Neuronal stem cell (in vitro differentiated cells): ENCODE measurements at regions not wholly inside any gene's neighbourhood (a gene's known extent, or its start where the extent isn't known, plus 50 kb on each side); places are given as distances from the start of the nearest gene placed in this dataset.
A peak's percentile ranks its signal among the peaks of the same experiment; 100 is the strongest.

ENCODE experiments used
- DNase-seq: peaks from one replicate; pipeline ENCODE4 v3.0.0-alpha.2; 2013; ENCODE audit warnings: low spot score
- H2AFZ ChIP-seq: one replicate; pipeline ENCODE4 v1.6.1; 2013; ENCODE audit warnings: mild to moderate bottlenecking, low read length, inconsistent platforms
- H2AK5ac ChIP-seq: 2 replicates; pipeline ENCODE4 v1.6.1; 2013; ENCODE audit warnings: low read depth, mild to moderate bottlenecking, inconsistent platforms, low read length, moderate library complexity, mixed read lengths
- H2BK120ac ChIP-seq: 2 replicates; pipeline ENCODE4 v1.6.1; 2013; ENCODE audit warnings: low read depth, mild to moderate bottlenecking, inconsistent platforms, low read length, moderate library complexity, mixed read lengths
- H2BK12ac ChIP-seq: one replicate; pipeline ENCODE4 v1.6.1; 2013; ENCODE audit warnings: low read length, inconsistent platforms
- H2BK15ac ChIP-seq: 2 replicates; pipeline ENCODE4 v1.6.1; 2013; ENCODE audit warnings: mild to moderate bottlenecking, low read length, inconsistent platforms, mixed read lengths
- H2BK5ac ChIP-seq: one replicate; pipeline ENCODE4 v1.6.1; 2013; ENCODE audit warnings: inconsistent platforms, mild to moderate bottlenecking, low read length, moderate library complexity
- H3K14ac ChIP-seq: one replicate; pipeline ENCODE4 v1.6.1; 2013; ENCODE audit warnings: low read length, inconsistent platforms
- H3K18ac ChIP-seq: 2 replicates; pipeline ENCODE4 v1.6.1; 2013; ENCODE audit warnings: low read length, inconsistent platforms
- H3K23ac ChIP-seq: 2 replicates; pipeline ENCODE4 v1.6.1; 2013; ENCODE audit warnings: low read depth, mild to moderate bottlenecking, mixed read lengths, low read length, inconsistent platforms; ENCODE audit not compliant: poor library complexity
- H3K27ac ChIP-seq: replicated peaks from 3 replicates; pipeline ENCODE4 v1.5.1; 2013; ENCODE audit warnings: low read length, inconsistent platforms
- H3K27me3 ChIP-seq, 3 experiments: 2 replicates each; pipeline ENCODE4 v1.6.1; 2013; ENCODE audit warnings: low read length in 3 of 3, mild to moderate bottlenecking in 2 of 3, inconsistent platforms in 1 of 3, low read depth in 1 of 3, mixed read lengths in 1 of 3, moderate library complexity in 1 of 3; ENCODE audit not compliant: control insufficient read depth in 3 of 3, insufficient read depth in 3 of 3
- H3K36me3 ChIP-seq, 2 donors: replicated peaks in 1 of 2; 2 replicates each; pipeline ENCODE4 v1.6.1; 2013; ENCODE audit warnings: low read length in 2 of 2; ENCODE audit not compliant: control insufficient read depth in 2 of 2, insufficient read depth in 2 of 2
- H3K4ac ChIP-seq: 2 replicates; pipeline ENCODE4 v1.6.1; 2013; ENCODE audit warnings: inconsistent platforms, mild to moderate bottlenecking, low read length, moderate library complexity
- H3K4me1 ChIP-seq, 2 donors: 1 replicate in 1 of 2; 2 replicates in 1 of 2; pipeline ENCODE4 v1.6.1; 2013; ENCODE audit warnings: low read length in 2 of 2, low read depth in 1 of 2; ENCODE audit not compliant: control insufficient read depth in 2 of 2, insufficient read depth in 1 of 2
- H3K4me2 ChIP-seq: one replicate; pipeline ENCODE4 v1.6.1; 2013; ENCODE audit warnings: mild to moderate bottlenecking, low read length, inconsistent platforms; ENCODE audit not compliant: insufficient read depth, poor library complexity, severe bottlenecking
- H3K4me3 ChIP-seq, 2 donors: 2 replicates each; pipeline ENCODE4 v1.5.1; 2013; ENCODE audit warnings: low read length in 2 of 2, mild to moderate bottlenecking in 2 of 2, inconsistent platforms in 1 of 2, moderate library complexity in 1 of 2
- H3K79me1 ChIP-seq: one replicate; pipeline ENCODE4 v1.6.1; 2013; ENCODE audit warnings: low read depth, mild to moderate bottlenecking, inconsistent platforms, low read length, moderate library complexity
- H3K9ac ChIP-seq: one replicate; pipeline ENCODE4 v1.6.1; 2013; ENCODE audit warnings: mild to moderate bottlenecking, low read depth, low read length, inconsistent platforms; ENCODE audit not compliant: poor library complexity
- H3K9me3 ChIP-seq, 2 donors: replicated peaks in 1 of 2; 2 replicates each; pipeline versions ENCODE3 to v1.6.1; 2013; ENCODE audit warnings: low read length in 2 of 2, mild to moderate bottlenecking in 2 of 2, inconsistent platforms in 1 of 2, low read depth in 1 of 2, mixed read lengths in 1 of 2, moderate library complexity in 1 of 2; ENCODE audit not compliant: control insufficient read depth in 2 of 2, insufficient read depth in 1 of 2
- H4K8ac ChIP-seq: one replicate; pipeline ENCODE4 v1.6.1; 2013; ENCODE audit warnings: low read depth, mild to moderate bottlenecking, inconsistent platforms, low read length, moderate library complexity
- H4K91ac ChIP-seq: one replicate; pipeline ENCODE4 v1.6.1; 2013; ENCODE audit warnings: low read length, low read depth, mild to moderate bottlenecking, inconsistent platforms; ENCODE audit not compliant: poor library complexity
- WGBS, 2 donors: extraction: QIAGEN DNeasy Blood & Tissue Kit; methylation state at CpG; one replicate each; pipeline ENCODE4 v1.1.7; 2013; ENCODE audit warnings: missing lambda C conversion rate in 2 of 2, mixed read lengths in 1 of 2; ENCODE audit not compliant: insufficient read length in 2 of 2, insufficient replicate concordance in 1 of 2; ENCODE audit errors: extremely low coverage in 2 of 2; 5-methylcytosine and 5-hydroxymethylcytosine counted together

DNA sequence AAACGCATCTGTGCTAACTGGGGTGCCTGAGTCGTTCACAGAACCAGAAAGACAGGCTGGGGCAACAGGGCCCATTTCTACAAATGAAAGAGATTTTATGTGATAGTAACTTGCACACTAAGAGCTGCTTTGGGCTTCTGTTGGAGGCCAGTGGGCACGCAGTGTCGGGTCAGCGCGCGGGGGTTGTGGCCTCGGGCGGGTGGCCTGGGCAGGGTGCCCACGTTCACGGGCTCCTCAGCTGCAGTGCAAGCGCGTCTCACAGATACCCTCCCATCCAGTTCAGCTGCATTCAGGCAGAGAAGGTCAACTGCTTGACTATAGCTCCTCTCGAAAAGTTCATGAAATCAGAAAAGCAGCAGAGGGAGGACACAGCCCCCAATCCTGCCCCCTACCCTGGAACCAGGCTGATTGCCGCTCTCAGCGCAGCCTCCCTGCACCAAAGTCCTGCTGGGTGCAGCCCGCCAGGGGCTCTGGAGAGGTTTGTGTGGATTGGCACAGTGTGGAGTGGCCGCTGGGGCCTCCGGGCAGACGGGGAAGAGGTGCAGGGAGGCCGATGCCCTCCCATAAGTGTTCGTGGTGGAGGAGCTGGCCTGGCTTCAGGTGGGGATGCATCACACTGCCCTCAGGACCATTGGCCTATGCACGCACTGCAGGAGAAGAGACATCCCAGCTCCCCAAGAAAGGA lies 582.8 kb downstream of the TCERG1L start:
- Histone ChIP-seq H3K4me1 (peaks cover 0 to 1% of the 10 kb centered on the region in 2 donors), H3K36me3 (no peaks in the 10 kb centered on the region), H3K9ac (no peak overlapping the region), H3K4ac (no peak overlapping the region), H2BK15ac (no peak overlapping the region), H2BK12ac (no peak overlapping the region), H2BK5ac (peak overlapping the region; percentile 42), H2AFZ (no peak overlapping the region), H2AK5ac (peak overlapping the region; percentile 19), H3K79me1 (no peaks in the 10 kb centered on the region), H3K23ac (peak overlapping the region; percentile 65), H3K4me2 (no peak overlapping the region), H2BK120ac (no peak overlapping the region), H3K14ac (no peak overlapping the region), H3K4me3 (no peak overlapping the region), H3K9me3 (no peaks in the 10 kb centered on the region), H4K91ac (no peak overlapping the region), H4K8ac (no peak overlapping the region), H3K18ac (peak overlapping the region; percentile 52), H3K27me3 (no peaks in the 10 kb centered on the region), H3K27ac (no peak overlapping the region)
- DNase-seq: no peak
- WGBS, 2 donors: no CpG with 5 or more reads among the region's 23 CpGs

DNA sequence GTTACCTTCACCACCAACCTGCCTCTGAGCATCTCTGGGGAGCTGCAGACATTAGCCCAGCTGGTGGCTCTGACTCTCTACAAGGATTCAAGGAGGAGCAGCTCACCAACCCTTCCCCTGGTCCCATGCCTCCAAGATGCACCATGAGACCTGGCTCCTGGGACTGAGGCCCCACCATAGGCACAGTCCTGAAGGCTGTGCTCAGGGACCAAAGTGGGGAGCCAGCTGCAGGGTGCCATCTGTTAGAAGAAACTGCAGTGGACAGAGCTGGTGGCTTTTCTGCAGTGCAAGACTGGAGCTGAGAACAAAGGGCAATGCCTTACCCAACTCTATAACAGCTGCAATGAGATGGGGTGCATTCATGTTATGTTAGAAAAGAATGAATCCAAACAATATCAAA lies 581.6 kb downstream of the TCERG1L start:
- Histone ChIP-seq H3K23ac (no peak overlapping the region), H3K4me1 (peaks cover 0 to 1% of the 10 kb centered on the region in 2 donors), H4K91ac (no peak overlapping the region), H4K8ac (peak overlapping the region; percentile 65), H3K4me3 (no peak overlapping the region), H3K27ac (no peak overlapping the region), H2BK12ac (no peak overlapping the region), H3K18ac (no peak overlapping the region), H2BK120ac (no peak overlapping the region), H3K79me1 (no peaks in the 10 kb centered on the region), H2AK5ac (no peak overlapping the region), H2BK5ac (no peak overlapping the region), H3K14ac (peak overlapping the region; percentile 38), H3K36me3 (no peaks in the 10 kb centered on the region), H3K4ac (no peak overlapping the region), H2BK15ac (no peak overlapping the region), H3K9ac (no peak overlapping the region), H3K4me2 (no peak overlapping the region), H2AFZ (no peak overlapping the region), H3K9me3 (no peaks in the 10 kb centered on the region), H3K27me3 (no peaks in the 10 kb centered on the region)
- no peak for DNase-seq

DNA sequence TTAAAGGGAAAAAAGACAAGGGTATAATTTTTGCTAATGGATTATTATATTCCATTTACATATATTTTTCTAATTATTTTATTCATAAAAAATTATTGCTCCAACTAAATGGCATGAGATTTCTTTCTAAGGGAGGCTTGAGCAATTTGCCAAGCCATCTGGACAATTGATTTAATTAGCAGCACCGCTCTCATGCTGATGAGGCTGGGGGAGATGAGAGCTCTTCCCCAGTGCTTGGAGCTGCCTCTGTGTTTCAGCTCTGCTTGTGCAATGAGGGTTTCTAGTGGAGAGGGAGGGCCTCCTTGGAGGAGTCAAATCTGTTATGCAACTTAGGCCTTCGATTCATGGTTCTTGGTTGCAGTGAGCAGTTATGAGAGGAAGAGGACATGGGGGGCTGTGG lies 574.3 kb downstream of the TCERG1L start:
- no peak overlapping the region for H4K8ac ChIP-seq
- H3K4me1 ChIP-seq: no peaks in the 10 kb centered on the region

DNA sequence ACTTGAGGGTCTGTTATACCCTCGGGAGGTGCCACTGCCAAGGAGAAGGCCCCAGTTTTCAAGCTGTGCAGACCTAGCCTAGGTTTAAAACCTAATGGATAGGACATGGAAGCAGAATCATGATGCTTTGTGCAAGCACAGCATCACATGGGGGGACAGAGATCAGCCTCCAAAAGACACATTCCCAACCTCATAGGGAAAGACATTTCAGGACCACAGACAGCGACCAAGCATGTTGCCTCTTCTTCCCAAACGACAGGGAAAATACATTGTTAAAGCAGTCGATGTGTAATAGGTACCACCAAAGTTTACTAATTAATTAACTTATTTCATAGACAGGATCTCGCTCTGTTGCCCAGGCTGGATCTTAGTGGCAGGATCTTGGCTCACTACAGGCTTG lies 573.9 kb downstream of the TCERG1L start:
- no peaks in the 10 kb centered on the region for H3K4me1 ChIP-seq
- H2AFZ ChIP-seq: no peak overlapping the region
- H3K4me2 ChIP-seq: no peak overlapping the region
- no peak overlapping the region for H2AK5ac ChIP-seq
- no peak overlapping the region for H2BK15ac ChIP-seq
- H3K4ac ChIP-seq: no peak overlapping the region
- no peak overlapping the region for H3K23ac ChIP-seq
- H4K91ac ChIP-seq: no peak overlapping the region
- no peak overlapping the region for H3K27ac ChIP-seq
- no peak overlapping the region for H2BK5ac ChIP-seq
- H2BK12ac ChIP-seq: no peak overlapping the region
- H3K36me3 ChIP-seq: no peaks in the 10 kb centered on the region
- no CpG with 5 or more reads among the region's 5 CpGs for WGBS, 2 donors
- peaks cover 3% of the 10 kb centered on the region for H3K79me1 ChIP-seq
- H3K4me3 ChIP-seq: no peak overlapping the region
- H3K27me3 ChIP-seq: no peaks in the 10 kb centered on the region
- H3K9ac ChIP-seq: no peak overlapping the region
- peak; percentile 74 for DNase-seq
- H3K14ac ChIP-seq: no peak overlapping the region
- H4K8ac ChIP-seq: no peak overlapping the region
- no peak overlapping the region for H2BK120ac ChIP-seq
- H3K18ac ChIP-seq: no peak overlapping the region
- no peaks in the 10 kb centered on the region for H3K9me3 ChIP-seq

More for the DNA sequence above, 574.3 kb downstream of the TCERG1L start:
- Histone ChIP-seq H3K27me3 (no peaks in the 10 kb centered on the region), H3K4me3 (no peak overlapping the region), H3K27ac (no peak overlapping the region), H3K18ac (no peak overlapping the region), H3K9me3 (no peaks in the 10 kb centered on the region), H3K9ac (no peak overlapping the region), H3K4me2 (no peak overlapping the region), H2AK5ac (no peak overlapping the region), H2BK15ac (no peak overlapping the region), H2BK120ac (no peak overlapping the region), H3K36me3 (no peaks in the 10 kb centered on the region), H3K14ac (no peak overlapping the region), H2BK12ac (no peak overlapping the region), H2BK5ac (no peak overlapping the region), H2AFZ (no peak overlapping the region), H3K79me1 (peaks cover 3% of the 10 kb centered on the region), H3K23ac (no peak overlapping the region), H4K91ac (no peak overlapping the region), H3K4ac (no peak overlapping the region)
- no peak for DNase-seq
- no CpG with 5 or more reads among the region's 2 CpGs for WGBS, 2 donors
